ENCODE measurements at regions not wholly inside any gene's neighbourhood (a gene's known extent, or its start where the extent isn't known, plus 50 kb on each side); places are given as distances from the start of the nearest gene placed in this dataset.

GRCh38 chr2:240287011-240287410 is 146.6 kb upstream of the OTOS start:
- Histone ChIP-seq H3K36me3 (ENCODE audit: insufficient read depth, low read length) (no peaks in the 10 kb centered on the region), H3K4me1 (ENCODE audit: insufficient read depth, low read length) (no peaks in the 10 kb centered on the region), H4K20me1 (ENCODE audit: insufficient read depth, low read length) (no peaks in the 10 kb centered on the region), H3K4me3 (ENCODE audit: insufficient read depth, low read depth, low read length) (no peak overlapping the region), H3K9me3 (ENCODE audit: insufficient read depth, low read depth, low read length) (peaks cover 3% of the 10 kb centered on the region), H2AFZ (ENCODE audit: low read depth, low read length) (no peak overlapping the region), H3K4me2 (ENCODE audit: low read length) (no peak overlapping the region), H3K9ac (ENCODE audit: low read length) (no peak overlapping the region), H3K79me2 (ENCODE audit: insufficient read depth, low read length) (no peaks in the 10 kb centered on the region), H3K27me3 (ENCODE audit: insufficient read depth, low read length) (no peaks in the 10 kb centered on the region), H3K27ac (ENCODE audit: low read depth, low read length) (no peak overlapping the region)
- Mint-ChIP-seq H3K4me3 (ENCODE audit: unreplicated experiment) (no peak overlapping the region), H3K9me3 (ENCODE audit: unreplicated experiment) (no peaks in the 10 kb centered on the region), H3K27ac (ENCODE audit: unreplicated experiment) (no peak overlapping the region), H3K27me3 (ENCODE audit: low read depth, unreplicated experiment) (peaks cover 42% of the 10 kb centered on the region), H3K4me1 (ENCODE audit: low read depth, unreplicated experiment) (no peaks in the 10 kb centered on the region), H3K36me3 (ENCODE audit: low read depth, unreplicated experiment) (no peaks in the 10 kb centered on the region)
- FAIRE-seq (no peak), DNase-seq (ENCODE audit: low read depth) (no peak)
- TF ChIP-seq CTCF (IDR thresholded peaks at IDR 0.05; ENCODE audit: insufficient read depth, low read depth, low read length) (no peak), EZH2 (IDR thresholded peaks at IDR 0.05; ENCODE audit: insufficient read depth, low read length) (no peak)

- H3K27me3 Mint-ChIP-seq (ENCODE audit: low read depth, unreplicated experiment), result peaks cover 48% of the 10 kb centered on the region
- no peaks in the 10 kb centered on the region for H4K20me1 ChIP-seq (ENCODE audit: insufficient read depth, low read length)
- no peaks in the 10 kb centered on the region for H3K4me1 ChIP-seq (ENCODE audit: insufficient read depth, low read length)
- no peak overlapping the region for H2AFZ ChIP-seq (ENCODE audit: low read depth, low read length)
- no peaks in the 10 kb centered on the region for H3K36me3 ChIP-seq (ENCODE audit: insufficient read depth, low read length)
- no peaks in the 10 kb centered on the region for H3K36me3 Mint-ChIP-seq (ENCODE audit: low read depth, unreplicated experiment)
- no peaks in the 10 kb centered on the region for H3K79me2 ChIP-seq (ENCODE audit: insufficient read depth, low read length)
- H3K27ac Mint-ChIP-seq (ENCODE audit: unreplicated experiment), result no peak overlapping the region
- no peaks in the 10 kb centered on the region for H3K27me3 ChIP-seq (ENCODE audit: insufficient read depth, low read length)
- H3K4me1 Mint-ChIP-seq (ENCODE audit: low read depth, unreplicated experiment), result no peaks in the 10 kb centered on the region
- H3K4me3 ChIP-seq (ENCODE audit: insufficient read depth, low read depth, low read length), result no peak overlapping the region
- no peak overlapping the region for H3K9ac ChIP-seq (ENCODE audit: low read length)
- H3K9me3 ChIP-seq (ENCODE audit: insufficient read depth, low read depth, low read length), result peaks cover 3% of the 10 kb centered on the region
- no peak for DNase-seq (ENCODE audit: low read depth)
- H3K27ac ChIP-seq (ENCODE audit: low read depth, low read length), result no peak overlapping the region
- no peak for FAIRE-seq
- H3K4me2 ChIP-seq (ENCODE audit: low read length), result no peak overlapping the region
- no peak overlapping the region for H3K4me3 Mint-ChIP-seq (ENCODE audit: unreplicated experiment)
- TF ChIP-seq EZH2 (IDR thresholded peaks at IDR 0.05; ENCODE audit: insufficient read depth, low read length) (no peak), CTCF (IDR thresholded peaks at IDR 0.05; ENCODE audit: insufficient read depth, low read depth, low read length) (no peak)
- no peaks in the 10 kb centered on the region for H3K9me3 Mint-ChIP-seq (ENCODE audit: unreplicated experiment)
These were observed 147.1 kb upstream of the OTOS start for GRCh38 chr2:240287496-240288086.

- H3K36me3 ChIP-seq (ENCODE audit: insufficient read depth, low read length), result no peaks in the 10 kb centered on the region
- no peak overlapping the region for H3K4me2 ChIP-seq (ENCODE audit: low read length)
- no peaks in the 10 kb centered on the region for H3K79me2 ChIP-seq (ENCODE audit: insufficient read depth, low read length)
- no peaks in the 10 kb centered on the region for H3K4me1 ChIP-seq (ENCODE audit: insufficient read depth, low read length)
- H3K4me3 ChIP-seq (ENCODE audit: insufficient read depth, low read depth, low read length), result no peak overlapping the region
- no peaks in the 10 kb centered on the region for H3K9me3 Mint-ChIP-seq (ENCODE audit: unreplicated experiment)
- H3K36me3 Mint-ChIP-seq (ENCODE audit: low read depth, unreplicated experiment), result no peaks in the 10 kb centered on the region
- no peaks in the 10 kb centered on the region for H4K20me1 ChIP-seq (ENCODE audit: insufficient read depth, low read length)
- H3K27me3 ChIP-seq (ENCODE audit: insufficient read depth, low read length), result no peaks in the 10 kb centered on the region
- peaks cover 46% of the 10 kb centered on the region for H3K27me3 Mint-ChIP-seq (ENCODE audit: low read depth, unreplicated experiment)
- FAIRE-seq (no peak), DNase-seq (ENCODE audit: low read depth) (no peak)
- TF ChIP-seq EZH2 (IDR thresholded peaks at IDR 0.05; ENCODE audit: insufficient read depth, low read length) (no peak), CTCF (IDR thresholded peaks at IDR 0.05; ENCODE audit: insufficient read depth, low read depth, low read length) (no peak)
- no peak overlapping the region for H2AFZ ChIP-seq (ENCODE audit: low read depth, low read length)
- H3K9me3 ChIP-seq (ENCODE audit: insufficient read depth, low read depth, low read length), result peaks cover 3% of the 10 kb centered on the region
- no peak overlapping the region for H3K27ac Mint-ChIP-seq (ENCODE audit: unreplicated experiment)
- H3K4me3 Mint-ChIP-seq (ENCODE audit: unreplicated experiment), result no peak overlapping the region
- H3K9ac ChIP-seq (ENCODE audit: low read length), result no peak overlapping the region
- H3K27ac ChIP-seq (ENCODE audit: low read depth, low read length), result no peak overlapping the region
- no peaks in the 10 kb centered on the region for H3K4me1 Mint-ChIP-seq (ENCODE audit: low read depth, unreplicated experiment)
These were observed 147.4 kb upstream of the GPC1 start for GRCh38 chr2:240288087-240288521.

Measured in astrocyte (in vitro differentiated cells and primary cell).